ENCODE measurements at regions not wholly inside any gene's neighbourhood (a gene's known extent, or its start where the extent isn't known, plus 50 kb on each side); places are given as distances from the start of the nearest gene placed in this dataset.

GRCh38 chr2:116716444-116716843 lies 1098.0 kb upstream of the DDX18 start:
- H3K4me3 ChIP-seq (ENCODE audit: low read depth, low read length), result no peak overlapping the region
- in situ Hi-C loops (cut with HindIII; ENCODE audit: low sequenced_read_pairs), result no loop called here
- TF ChIP-seq CTCF (IDR thresholded peaks at IDR 0.05; ENCODE audit: low read depth, low read length), result no peak
- DNase-seq (ENCODE audit: low read depth, low spot score), result peak; percentile 2

- in situ Hi-C loops (cut with HindIII; ENCODE audit: low sequenced_read_pairs), result no loop called here
- no peak for DNase-seq (ENCODE audit: low read depth, low spot score)
- no peak overlapping the region for H3K4me3 ChIP-seq (ENCODE audit: low read depth, low read length)
- no peak for TF ChIP-seq CTCF (IDR thresholded peaks at IDR 0.05; ENCODE audit: low read depth, low read length)
These were observed 1096.7 kb upstream of the DDX18 start for GRCh38 chr2:116717832-116718231.

- no peak for TF ChIP-seq CTCF (IDR thresholded peaks at IDR 0.05; ENCODE audit: low read depth, low read length)
- DNase-seq (ENCODE audit: low read depth, low spot score), result peak; percentile 37
- no peak overlapping the region for H3K4me3 ChIP-seq (ENCODE audit: low read depth, low read length)
- in situ Hi-C loops (cut with HindIII; ENCODE audit: low sequenced_read_pairs), result no loop called here
These were observed 1096.0 kb upstream of the DDX18 start for GRCh38 chr2:116718451-116718850.

- TF ChIP-seq CTCF (IDR thresholded peaks at IDR 0.05; ENCODE audit: low read depth, low read length), result no peak
- peak; percentile 85 for DNase-seq (ENCODE audit: low read depth, low spot score)
- no peak overlapping the region for H3K4me3 ChIP-seq (ENCODE audit: low read depth, low read length)
- in situ Hi-C loops (cut with HindIII; ENCODE audit: low sequenced_read_pairs), result no loop called here
These were observed 1094.7 kb upstream of the DDX18 start for GRCh38 chr2:116719836-116720235.

GRCh38 chr2:116724550-116724949 lies 1089.9 kb upstream of the DDX18 start:
- peak; percentile 7 for DNase-seq (ENCODE audit: low read depth, low spot score)
- in situ Hi-C loops (cut with HindIII; ENCODE audit: low sequenced_read_pairs), result no loop called here
- no peak for TF ChIP-seq CTCF (IDR thresholded peaks at IDR 0.05; ENCODE audit: low read depth, low read length)
- no peak overlapping the region for H3K4me3 ChIP-seq (ENCODE audit: low read depth, low read length)

GRCh38 chr2:116732322-116732721 lies 1082.2 kb upstream of the DDX18 start:
- in situ Hi-C loops (cut with HindIII; ENCODE audit: low sequenced_read_pairs), result no loop called here
- TF ChIP-seq CTCF (IDR thresholded peaks at IDR 0.05; ENCODE audit: low read depth, low read length), result no peak
- H3K4me3 ChIP-seq (ENCODE audit: low read depth, low read length), result no peak overlapping the region
- DNase-seq (ENCODE audit: low read depth, low spot score), result no peak

- DNase-seq (ENCODE audit: low read depth, low spot score), result peak; percentile 20
- H3K4me3 ChIP-seq (ENCODE audit: low read depth, low read length), result no peak overlapping the region
- in situ Hi-C loops (cut with HindIII; ENCODE audit: low sequenced_read_pairs), result no loop called here
- no peak for TF ChIP-seq CTCF (IDR thresholded peaks at IDR 0.05; ENCODE audit: low read depth, low read length)
These were observed 1080.8 kb upstream of the DDX18 start for GRCh38 chr2:116733699-116734098.
